Transverse colon (tissue), 4 donors: ENCODE measurements at regions not wholly inside any gene's neighbourhood (a gene's known extent, or its start where the extent isn't known, plus 50 kb on each side); places are given as distances from the start of the nearest gene placed in this dataset.
A peak's percentile ranks its signal among the peaks of the same experiment; 100 is the strongest.
"Not testable (repeated sequence)": the region's sequence is repeated elsewhere in the genome, so short reads cannot be mapped to it uniquely, and the experiment has no call there.

Experiments used
- DNase-seq: peaks from one replicate; pipeline ENCODE4 v3.0.0-alpha.2; 2019
- H3K27ac ChIP-seq, 4 donors: fragments of 200-600 bp; sonication (generic); 2 replicates each; pipeline ENCODE4 v1.5.1; 2016 to 2018; ENCODE audit warnings: inconsistent platforms in 4 of 4
- H3K27me3 ChIP-seq: fragments of 200-600 bp; sonication (generic); 2 replicates; pipeline ENCODE4 v1.5.1; 2017; ENCODE audit warnings: inconsistent platforms
- H3K36me3 ChIP-seq, 4 donors: fragments of 200-600 bp; sonication (generic); 2 replicates each; pipeline ENCODE4 v1.5.1; 2017 to 2019; ENCODE audit warnings: inconsistent platforms in 4 of 4
- H3K4me1 ChIP-seq, 4 donors: fragments of 200-600 bp; sonication (generic); 2 replicates each; pipeline ENCODE4 v1.5.1; 2017 to 2020; ENCODE audit warnings: inconsistent platforms in 4 of 4
- H3K4me3 ChIP-seq, 4 donors: fragments of 200-600 bp; sonication (generic); 1 replicate in 1 of 4; 2 replicates in 3 of 4; pipeline versions ENCODE4 v1.5.1 to v1.6.1; 2017 to 2019; ENCODE audit warnings: inconsistent platforms in 4 of 4
- H3K9me3 ChIP-seq, 2 donors: fragments of 200-600 bp; sonication (generic); 2 replicates each; pipeline ENCODE4 v1.5.1; 2017 to 2019; ENCODE audit warnings: inconsistent platforms in 2 of 2
- EP300 ChIP-seq: sonication (generic); formaldehyde crosslinking; IDR thresholded peaks from one replicate; pipeline ENCODE4 v1.6.1; 2017; ENCODE audit warnings: antibody characterized with exemption, low read depth
- POLR2A ChIP-seq: fragments of 450-650 bp; IDR thresholded peaks from one replicate; pipeline ENCODE4 v1.6.1; 2016; ENCODE audit warnings: antibody characterized with exemption, mild to moderate bottlenecking, moderate library complexity
- POLR2AphosphoS5 ChIP-seq, 3 donors: sonication (generic); formaldehyde crosslinking; IDR thresholded peaks; one replicate each; pipeline ENCODE4 v1.6.1; 2016; ENCODE audit warnings: antibody characterized with exemption in 3 of 3
- WGBS, 2 donors: methylation state at CpG; one replicate each; pipeline ENCODE4 v1.1.5; 2018; ENCODE audit warnings: low coverage in 1 of 2; 5-methylcytosine and 5-hydroxymethylcytosine counted together
- in situ Hi-C, 4 donors: fragments of 200-750 bp; cut with MboI; loops; one replicate each; pipeline versions ENCODE4 v1.15.0 to v1.15.1; 2017; ENCODE audit warnings: low sequenced_read_pairs in 3 of 4, low pct_ligation_motif_present in 1 of 4, low pct_unique_long_range_greater_than_20kb in 1 of 4
- intact Hi-C: fragments of 100-400 bp; cut with DNase I; formaldehyde crosslinking; loops from one replicate; pipeline ENCODE4 v1.15.1; 2023; ENCODE audit warnings: low total_unique reads
- TF ChIP-seq, protein P1 (sequence below), 5 experiments: fragments of 200-600 bp in 3 of 5; fragments of 450-650 bp in 2 of 5; sonication (generic) in 3 of 5; IDR thresholded peaks; 1 replicate in 2 of 5; 2 replicates in 3 of 5; pipeline ENCODE4 v1.5.1; 2016 to 2017; ENCODE audit warnings: antibody characterized with exemption in 5 of 5, inconsistent platforms in 3 of 5, mild to moderate bottlenecking in 2 of 5, moderate library complexity in 1 of 5

DNA sequence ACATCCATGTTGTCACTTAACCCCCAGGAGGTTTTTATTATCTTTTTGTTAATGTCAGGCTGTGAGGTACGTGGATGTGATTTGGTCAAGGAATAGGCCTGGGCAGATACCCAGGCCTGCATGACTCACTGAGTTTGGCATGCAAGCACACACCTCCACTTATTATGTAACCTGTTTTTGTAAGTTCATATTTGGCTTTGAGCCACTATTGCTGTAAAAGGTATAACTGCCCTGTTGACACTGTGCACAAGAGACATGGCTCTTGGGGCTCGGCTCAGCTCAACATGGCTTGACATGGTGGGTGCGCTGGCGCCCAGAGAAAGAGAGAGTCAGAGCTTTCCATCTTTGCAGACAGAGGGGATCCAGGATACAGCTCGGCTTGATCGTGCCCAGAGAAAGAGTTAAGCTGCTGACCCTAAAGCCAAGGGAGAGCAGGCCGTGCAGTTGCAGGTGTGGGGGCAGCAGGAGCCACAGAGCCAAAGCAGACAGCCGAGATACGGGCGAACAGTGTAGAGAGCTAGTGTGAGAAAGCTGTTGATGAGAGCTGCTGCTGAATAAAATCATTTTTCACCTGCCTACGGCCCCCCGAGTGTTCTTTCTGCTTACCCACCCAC lies 67.9 kb upstream of the UNC13C start:
- intact Hi-C loops: no loop called here
- DNase-seq: peak; percentile 30
- WGBS, 2 donors: 0 to 78% methylated on average over 1 to 12 of the region's 12 CpGs
- TF ChIP-seq, protein P1, sequence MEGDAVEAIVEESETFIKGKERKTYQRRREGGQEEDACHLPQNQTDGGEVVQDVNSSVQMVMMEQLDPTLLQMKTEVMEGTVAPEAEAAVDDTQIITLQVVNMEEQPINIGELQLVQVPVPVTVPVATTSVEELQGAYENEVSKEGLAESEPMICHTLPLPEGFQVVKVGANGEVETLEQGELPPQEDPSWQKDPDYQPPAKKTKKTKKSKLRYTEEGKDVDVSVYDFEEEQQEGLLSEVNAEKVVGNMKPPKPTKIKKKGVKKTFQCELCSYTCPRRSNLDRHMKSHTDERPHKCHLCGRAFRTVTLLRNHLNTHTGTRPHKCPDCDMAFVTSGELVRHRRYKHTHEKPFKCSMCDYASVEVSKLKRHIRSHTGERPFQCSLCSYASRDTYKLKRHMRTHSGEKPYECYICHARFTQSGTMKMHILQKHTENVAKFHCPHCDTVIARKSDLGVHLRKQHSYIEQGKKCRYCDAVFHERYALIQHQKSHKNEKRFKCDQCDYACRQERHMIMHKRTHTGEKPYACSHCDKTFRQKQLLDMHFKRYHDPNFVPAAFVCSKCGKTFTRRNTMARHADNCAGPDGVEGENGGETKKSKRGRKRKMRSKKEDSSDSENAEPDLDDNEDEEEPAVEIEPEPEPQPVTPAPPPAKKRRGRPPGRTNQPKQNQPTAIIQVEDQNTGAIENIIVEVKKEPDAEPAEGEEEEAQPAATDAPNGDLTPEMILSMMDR (IDR thresholded peaks at IDR 0.05): no peak
- TF ChIP-seq EP300: no peak
- no peak for TF ChIP-seq POLR2A
- no peak for TF ChIP-seq POLR2AphosphoS5 (IDR thresholded peaks at IDR 0.05)
- Histone ChIP-seq H3K27me3 (no peaks in the 10 kb centered on the region), H3K27ac (no peak overlapping the region), H3K4me3 (no peak overlapping the region), H3K9me3 (no peaks in the 10 kb centered on the region), H3K4me1 (no peaks in the 10 kb centered on the region), H3K36me3 (no peaks in the 10 kb centered on the region)
- in situ Hi-C loops: no loop called here

DNA sequence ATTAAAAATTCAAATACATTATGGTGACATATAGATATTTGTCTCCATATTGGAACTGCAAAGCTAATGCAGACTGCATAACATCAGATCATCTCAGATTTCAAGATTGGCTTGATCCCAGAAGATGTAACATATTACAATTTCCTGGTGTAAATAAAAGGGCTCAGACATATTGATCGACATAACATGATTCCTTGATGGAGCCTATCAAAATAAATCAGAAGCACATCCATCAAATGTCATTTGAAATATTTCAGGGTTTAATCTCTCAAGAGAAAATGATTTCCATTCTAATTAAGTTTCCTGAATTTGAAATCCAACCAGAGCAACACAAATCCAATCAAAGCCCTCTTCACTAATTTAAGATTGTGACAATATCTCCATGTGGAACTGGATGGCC lies 75.1 kb upstream of the UNC13C start:
- no peak for DNase-seq
- H3K27me3 ChIP-seq: no peaks in the 10 kb centered on the region
- H3K36me3 ChIP-seq: no peaks in the 10 kb centered on the region
- in situ Hi-C loops (no loop called here), intact Hi-C loops (no loop called here)
- H3K4me1 ChIP-seq: no peaks in the 10 kb centered on the region
- no peaks in the 10 kb centered on the region for H3K9me3 ChIP-seq
- H3K4me3 ChIP-seq: no peak overlapping the region
- TF ChIP-seq, protein P1 (IDR thresholded peaks at IDR 0.05): no peak
- no peak for TF ChIP-seq POLR2A
- no peak for TF ChIP-seq POLR2AphosphoS5 (IDR thresholded peaks at IDR 0.05)
- no peak for TF ChIP-seq EP300
- no peak overlapping the region for H3K27ac ChIP-seq
- WGBS, 2 donors: 71 to 84% methylated on average over 1 of the region's 1 CpG

DNA sequence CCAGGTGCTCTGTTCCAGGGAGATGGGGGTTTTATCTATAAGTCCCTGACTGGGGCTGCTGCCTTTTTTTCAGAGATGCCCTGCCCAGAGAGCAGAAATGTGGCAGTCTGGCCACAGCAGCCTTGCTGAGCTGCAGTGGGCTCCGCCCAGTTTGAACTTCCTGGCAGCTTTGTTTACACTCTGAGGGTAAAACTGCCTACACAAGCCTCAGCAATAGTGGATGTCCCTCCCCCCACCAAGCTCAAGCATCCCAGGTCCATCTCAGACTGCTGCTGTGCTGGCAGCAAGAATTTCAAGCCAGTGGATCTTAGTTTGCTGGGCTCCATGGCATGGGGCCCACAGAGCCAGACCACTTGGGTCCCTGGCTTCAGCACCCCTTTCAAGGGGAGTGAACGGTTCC lies 84.8 kb upstream of the UNC13C start:
- WGBS, 2 donors: 47% methylated on average over 2 of the region's 2 CpGs; no CpG with 5 or more reads in 1 of the 2 donors
- intact Hi-C loops, H3K9me3 ChIP-seq, H3K4me1 ChIP-seq, H3K4me3 ChIP-seq, H3K27me3 ChIP-seq, in situ Hi-C loops, H3K27ac ChIP-seq, H3K36me3 ChIP-seq: not testable (repeated sequence)
- DNase-seq: peak; percentile 14

DNA sequence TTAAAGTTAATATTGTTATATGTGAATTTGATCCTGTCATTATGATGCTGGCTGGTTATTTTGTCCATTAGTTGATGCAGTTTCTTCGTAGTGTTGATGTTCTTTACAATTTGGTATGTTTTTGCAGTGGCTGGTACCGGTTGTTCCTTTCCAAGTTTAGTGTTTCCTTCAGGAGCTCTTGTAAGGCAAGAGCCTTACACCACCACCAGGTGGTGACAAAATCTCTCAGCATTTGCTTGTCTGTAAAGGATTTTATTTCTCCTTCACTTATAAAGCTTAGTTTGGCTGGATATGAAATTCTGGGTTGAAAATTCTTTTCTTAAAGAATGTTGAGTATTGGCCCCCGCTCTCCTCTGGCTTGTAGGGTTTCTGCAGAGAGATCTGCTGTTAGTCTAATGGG lies 86.4 kb upstream of the UNC13C start:
- intact Hi-C loops, in situ Hi-C loops, DNase-seq: not testable (repeated sequence)

DNA sequence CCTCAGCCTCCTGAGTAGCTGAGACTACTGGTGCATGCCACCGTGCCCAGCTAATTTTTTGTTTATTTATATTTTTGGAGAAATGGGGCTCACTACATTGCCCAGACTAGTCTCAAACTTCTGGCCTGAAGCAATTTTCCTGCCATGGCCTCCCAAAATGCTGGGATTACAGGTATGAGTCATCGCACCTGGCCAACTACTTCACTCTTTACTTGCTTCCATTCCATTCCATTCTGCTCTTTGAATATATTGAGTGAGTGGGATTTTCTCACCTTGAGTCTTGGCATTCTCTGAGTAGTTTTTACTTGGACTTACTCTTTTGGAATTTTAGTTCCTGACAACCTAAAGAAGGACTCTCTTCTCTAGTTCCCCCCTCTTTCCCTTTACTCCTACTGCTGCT lies 93.8 kb upstream of the UNC13C start:
- H3K27me3 ChIP-seq: no peaks in the 10 kb centered on the region
- no peaks in the 10 kb centered on the region for H3K36me3 ChIP-seq
- no peak overlapping the region for H3K27ac ChIP-seq
- H3K9me3 ChIP-seq: no peaks in the 10 kb centered on the region
- DNase-seq: no peak
- intact Hi-C loops (no loop called here), in situ Hi-C loops (no loop called here)
- H3K4me3 ChIP-seq: no peak overlapping the region
- no peaks in the 10 kb centered on the region for H3K4me1 ChIP-seq
- TF ChIP-seq POLR2A: no peak
- TF ChIP-seq, protein P1 (IDR thresholded peaks at IDR 0.05): no peak
- no peak for TF ChIP-seq POLR2AphosphoS5 (IDR thresholded peaks at IDR 0.05)
- WGBS, 2 donors: 75 to 88% methylated on average over 2 of the region's 2 CpGs

More for the DNA sequence above, 86.4 kb upstream of the UNC13C start:
- H3K4me3 ChIP-seq, H3K36me3 ChIP-seq, H3K9me3 ChIP-seq, H3K4me1 ChIP-seq, H3K27me3 ChIP-seq, H3K27ac ChIP-seq: not testable (repeated sequence)
- TF ChIP-seq, protein P1 (IDR thresholded peaks at IDR 0.05): peak in 3 of 5 experiments; percentile 20 to 30 (median 23)
- 50 to 63% methylated on average over 2 to 3 of the region's 3 CpGs for WGBS, 2 donors
